ENCODE measurements at regions not wholly inside any gene's neighbourhood (a gene's known extent, or its start where the extent isn't known, plus 50 kb on each side); places are given as distances from the start of the nearest gene placed in this dataset.

- H3K27ac ChIP-seq (ENCODE audit: extremely low read depth, low read depth, low read length): no peak overlapping the region
- no peak for ATAC-seq
- no peak overlapping the region for H3K9ac ChIP-seq (ENCODE audit: insufficient read depth in 1 of 2, low read depth in 2 of 2, low read length in 2 of 2)
- intact Hi-C loops (cut with micrococcal nuclease): no loop called here
- no peaks in the 10 kb centered on the region for H3K79me2 ChIP-seq (ENCODE audit: control insufficient read depth, insufficient read depth, low read length)
- H3K4me2 ChIP-seq (ENCODE audit: insufficient read depth, low read length): no peak overlapping the region
- DNase-seq (ENCODE audit: extremely low read depth in 1 of 4, low spot score in 3 of 4): no peak
- CTCF ChIA-PET (ENCODE audit: low intra/inter-chr PET ratio): no interaction called here
- H3K4me3 ChIP-seq: no peak overlapping the region
- H3K27me3 ChIP-seq (ENCODE audit: control insufficient read depth in 2 of 2, insufficient read depth in 2 of 2, low read length in 2 of 2): no peaks in the 10 kb centered on the region
- POLR2A ChIA-PET: no interaction called here
- no peaks in the 10 kb centered on the region for H3K9me3 ChIP-seq (replicated peaks; ENCODE audit: control insufficient read depth, insufficient read depth, low read depth, low read length)
- no peak overlapping the region for H2AFZ ChIP-seq (ENCODE audit: low read depth, low read length)
- in situ Hi-C loops (cut with MboI): no loop called here
- H3K4me1 ChIP-seq (replicated peaks in 1 of 2; ENCODE audit: control insufficient read depth in 2 of 2, insufficient read depth in 2 of 2, low read length in 2 of 2): peaks cover 0 to 8% of the 10 kb centered on the region in 2 experiments; a peak in 2 of 5 replicates
- no peaks in the 10 kb centered on the region for H3K9me1 ChIP-seq (ENCODE audit: control insufficient read depth, insufficient read depth, low read length)
- 93% methylated on average over 2 of the region's 4 CpGs for WGBS (ENCODE audit: insufficient coverage, low coverage, missing lambda C conversion rate)
- FAIRE-seq: peak; percentile 61
- H3K36me3 ChIP-seq (ENCODE audit: control insufficient read depth, insufficient read depth, low read length): no peaks in the 10 kb centered on the region
- no peaks in the 10 kb centered on the region for H4K20me1 ChIP-seq (replicated peaks; ENCODE audit: control insufficient read depth, insufficient read depth, low read length)
- no TSS peak for BruUV-seq (replicated peaks)
- no peak for TF ChIP-seq SREBF2 (CRISPR knock-in tag; IDR thresholded peaks at IDR 0.05)
- peak; percentile 53; the same call in 1 of the 2 replicates for TF ChIP-seq ZNF512 (tag; IDR thresholded peaks at IDR 0.05)
Measured at GRCh38 chr2:144136297-144137010, 383.5 kb downstream of the ZEB2 start.
